Femur (tissue), 1 donor: ENCODE measurements at regions not wholly inside any gene's neighbourhood (a gene's known extent, or its start where the extent isn't known, plus 50 kb on each side); places are given as distances from the start of the nearest gene placed in this dataset.
A peak's percentile ranks its signal among the peaks of the same experiment; 100 is the strongest.

ENCODE experiments used
- DNase-seq: peaks from one replicate; pipeline ENCODE4 v3.0.0-alpha.2; 2017

DNA sequence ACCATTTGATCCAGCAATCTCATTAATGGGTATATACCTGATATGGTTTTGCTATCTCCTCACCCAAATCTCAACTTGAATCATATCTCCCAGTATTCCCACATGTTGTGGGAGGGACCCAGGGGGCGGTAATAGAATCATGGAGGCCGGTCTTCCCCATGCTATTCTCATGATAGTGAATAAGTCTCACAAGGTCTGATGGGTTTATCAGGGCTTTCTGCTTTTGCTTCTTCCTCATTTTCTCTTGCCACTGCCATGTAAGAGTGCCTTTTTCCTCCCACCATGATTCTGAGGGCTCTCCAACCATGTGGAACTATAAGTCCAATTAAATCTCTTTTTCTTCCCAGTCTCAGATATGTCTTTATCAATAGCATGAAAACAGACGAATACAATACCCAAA, 74.5 kb upstream of the APC start:
- DNase-seq, result no peak

DNA sequence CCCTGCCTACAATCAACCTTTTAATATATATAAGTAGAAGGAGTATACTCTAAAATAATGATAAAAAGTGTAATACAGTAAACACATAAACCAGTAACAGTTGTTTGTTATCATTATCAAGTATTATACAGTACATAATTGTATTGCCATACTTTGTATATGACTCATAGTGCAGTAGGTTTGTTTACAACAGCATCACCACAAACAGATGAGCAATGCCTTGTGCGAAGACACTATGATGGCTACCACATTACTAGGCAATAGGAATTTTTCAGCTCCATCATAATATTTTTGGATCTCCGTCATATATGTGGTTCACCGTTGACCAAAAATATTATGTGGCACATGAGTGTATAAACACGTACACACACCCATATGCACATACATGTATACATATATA, 69.7 kb upstream of the APC start:
- DNase-seq, result no peak

DNA sequence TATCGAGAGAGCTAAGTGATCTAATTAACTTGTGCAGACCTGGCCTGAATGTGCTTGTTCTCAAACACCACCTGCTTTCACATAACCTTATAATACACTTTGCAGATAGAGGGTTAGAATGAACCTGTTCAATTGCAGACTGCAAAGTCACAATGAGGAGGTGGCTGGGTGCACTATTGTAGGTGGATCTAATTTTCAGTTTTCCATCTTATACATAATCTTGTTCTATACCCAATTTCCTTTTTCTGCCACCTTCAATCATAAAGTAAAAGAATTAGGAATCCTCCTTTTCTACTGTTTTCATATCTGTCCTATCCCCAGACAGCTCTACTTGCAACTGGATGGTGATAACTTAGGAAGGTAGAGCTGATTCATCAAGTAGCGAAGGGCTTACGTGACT, 68.8 kb upstream of the APC start:
- no peak for DNase-seq

DNA sequence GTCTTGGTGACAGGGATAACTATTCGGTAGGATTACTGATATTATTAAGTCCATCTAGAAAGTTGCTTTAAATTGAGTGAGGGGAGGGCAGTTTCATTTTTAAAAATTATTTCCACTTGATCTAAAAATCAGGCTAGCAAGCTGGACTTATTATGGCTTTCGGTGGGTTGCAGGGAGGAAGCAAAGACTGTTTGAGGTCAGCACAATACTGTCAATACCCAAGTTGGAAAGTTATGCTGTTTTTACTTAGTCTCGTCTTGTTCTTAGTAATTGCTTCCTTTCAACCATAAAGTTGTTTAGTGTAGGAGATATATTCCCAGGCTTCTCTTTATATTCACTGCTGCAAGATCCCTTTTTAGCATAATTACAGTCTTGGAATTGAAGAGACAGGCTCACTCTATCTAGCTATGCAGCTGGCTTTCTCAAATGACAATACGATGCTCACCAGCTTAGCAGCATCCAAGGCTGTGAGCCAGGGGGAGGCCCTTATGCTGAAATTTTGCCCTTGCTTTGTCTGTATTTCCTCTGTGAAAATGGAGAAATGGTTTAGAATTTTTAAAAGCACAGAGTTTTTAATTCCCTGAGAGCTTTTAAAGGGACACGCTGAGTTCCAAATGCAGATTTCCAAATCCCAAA, 68.2 kb upstream of the APC start:
- DNase-seq, result peak; percentile 62

DNA sequence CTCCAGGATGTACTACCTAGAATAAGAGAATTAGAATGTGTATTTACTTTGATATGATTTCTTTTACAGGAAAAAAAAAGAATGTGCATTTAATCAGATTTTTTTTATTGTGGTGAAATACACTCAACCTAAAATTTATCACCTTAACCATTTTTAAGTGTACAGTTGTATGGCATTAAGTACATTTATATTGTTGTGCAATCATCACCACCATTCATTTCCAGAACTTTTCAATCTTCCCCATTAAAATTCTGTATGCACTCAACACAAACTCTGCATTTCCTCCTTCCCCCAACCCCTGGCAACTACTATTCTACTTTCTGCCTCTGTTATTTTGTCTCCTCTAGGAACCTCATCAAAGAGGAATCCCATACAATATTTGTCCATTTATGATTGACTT, 66.0 kb upstream of the APC start:
- DNase-seq, result no peak

DNA sequence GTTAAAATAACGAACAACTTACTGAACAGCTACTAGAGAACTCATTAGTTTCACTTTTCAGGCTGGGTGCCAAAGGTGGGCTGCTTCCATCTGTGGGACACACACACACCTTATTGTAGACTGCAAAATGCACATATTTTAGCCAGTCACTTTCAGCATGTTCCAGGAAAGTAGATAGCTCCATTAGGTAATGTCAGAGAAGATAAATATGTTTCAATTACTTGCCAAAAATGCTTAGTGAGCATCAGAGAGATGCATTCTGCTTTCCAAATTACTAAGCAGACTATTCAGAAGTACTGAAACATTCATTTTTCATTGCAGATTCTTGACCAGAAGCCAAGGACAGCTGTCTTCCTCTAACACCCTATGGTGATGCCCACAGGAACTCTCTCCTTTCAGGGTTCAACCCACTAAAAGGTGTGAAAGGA, 56.2 kb upstream of the APC start:
- no peak for DNase-seq

DNA sequence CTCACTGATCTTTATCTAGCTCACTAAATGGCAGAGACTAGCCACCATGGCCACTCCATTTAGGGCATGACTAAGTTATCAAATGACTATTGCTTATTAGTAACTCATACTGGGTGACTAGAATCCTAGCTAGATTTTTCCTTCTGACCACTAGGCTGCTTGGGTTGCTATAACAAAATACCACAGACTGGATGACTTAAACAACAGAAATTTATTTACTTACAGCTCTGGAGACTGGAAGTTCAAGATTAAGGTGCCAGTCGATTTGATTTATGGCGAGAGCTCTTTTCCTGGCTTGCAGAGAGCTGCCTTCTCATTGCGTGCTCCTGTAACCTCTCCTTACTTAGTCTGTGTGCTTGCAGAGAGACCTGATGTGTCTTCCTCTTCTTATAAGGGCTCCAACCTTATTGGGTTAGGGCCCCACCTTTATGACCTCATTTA, 55.0 kb upstream of the APC start:
- DNase-seq, result no peak

DNA sequence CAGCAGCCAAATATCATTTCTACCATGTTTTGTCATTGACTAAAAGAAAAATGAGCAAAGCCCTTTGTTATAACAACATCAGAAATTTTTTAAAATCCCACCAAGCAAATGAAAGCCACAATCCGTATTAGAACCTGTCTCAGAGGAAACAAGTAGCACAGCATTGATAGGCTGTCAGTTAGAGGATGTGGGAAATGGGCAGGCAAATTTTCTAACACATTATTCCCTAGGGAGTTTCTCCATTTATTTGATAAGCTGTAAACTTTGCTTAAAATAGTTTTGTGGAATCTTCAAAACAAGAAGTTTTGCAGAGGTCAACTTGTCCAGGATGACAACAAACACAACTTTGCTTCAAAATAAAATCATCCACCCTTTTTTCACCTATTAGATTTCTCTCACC, 53.6 kb upstream of the APC start:
- DNase-seq, result no peak

DNA sequence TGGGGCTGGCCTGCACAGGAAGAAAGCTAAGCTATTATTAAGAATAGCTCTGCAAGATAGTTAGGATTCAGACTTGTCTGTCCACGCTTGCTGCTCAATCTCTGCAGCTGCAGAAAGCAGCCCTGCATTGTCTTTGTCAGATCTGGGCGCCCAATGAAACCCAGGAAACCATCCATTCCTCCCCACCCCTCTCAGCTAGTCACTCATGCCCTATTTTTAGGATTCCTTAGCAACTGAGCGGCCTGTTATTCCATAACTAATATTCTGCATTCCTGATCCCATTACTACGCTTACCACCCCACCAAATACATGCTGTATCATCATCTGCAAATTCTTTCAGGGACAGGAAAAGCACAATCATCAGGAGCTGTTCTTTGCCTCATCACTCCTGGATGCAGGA, 52.9 kb upstream of the APC start:
- no peak for DNase-seq

DNA sequence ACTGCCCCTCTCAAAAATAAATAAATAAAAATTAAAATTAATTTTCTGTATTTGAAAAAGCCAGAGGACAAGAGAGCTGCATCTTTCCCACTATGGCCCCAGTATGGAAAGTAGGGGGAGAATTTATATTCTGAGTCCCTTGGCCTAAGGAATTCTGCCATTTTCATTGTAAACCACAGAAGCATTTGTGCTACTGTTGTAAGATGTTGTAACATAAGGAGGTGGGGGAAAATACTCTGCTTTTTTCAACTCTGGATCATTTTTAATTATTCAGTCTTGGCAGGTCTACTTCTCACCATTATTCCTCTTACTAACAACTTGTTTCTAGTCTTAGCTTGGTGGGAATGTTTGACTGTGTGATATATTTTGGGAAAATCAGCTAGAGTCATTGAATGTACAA, 52.3 kb upstream of the APC start:
- DNase-seq, result no peak

DNA sequence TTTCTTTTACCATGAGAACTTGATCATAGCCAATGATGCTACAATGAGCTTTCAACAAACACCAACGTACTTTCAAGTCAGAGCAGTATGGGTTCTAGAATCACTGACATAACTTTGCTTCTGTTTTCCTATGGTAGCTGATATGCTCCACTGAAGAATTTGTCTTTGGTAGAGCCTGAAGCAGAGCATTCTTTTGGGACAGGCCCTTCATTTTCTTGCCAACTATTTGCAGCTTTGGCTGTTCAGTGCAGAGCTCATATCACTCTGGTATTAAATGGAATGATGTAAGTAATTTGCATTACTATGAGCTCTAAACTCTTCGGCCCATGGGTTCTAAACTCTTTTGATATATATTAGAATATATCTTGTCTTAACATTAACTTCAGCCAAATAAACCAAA, 51.8 kb upstream of the APC start:
- DNase-seq, result peak; percentile 48

DNA sequence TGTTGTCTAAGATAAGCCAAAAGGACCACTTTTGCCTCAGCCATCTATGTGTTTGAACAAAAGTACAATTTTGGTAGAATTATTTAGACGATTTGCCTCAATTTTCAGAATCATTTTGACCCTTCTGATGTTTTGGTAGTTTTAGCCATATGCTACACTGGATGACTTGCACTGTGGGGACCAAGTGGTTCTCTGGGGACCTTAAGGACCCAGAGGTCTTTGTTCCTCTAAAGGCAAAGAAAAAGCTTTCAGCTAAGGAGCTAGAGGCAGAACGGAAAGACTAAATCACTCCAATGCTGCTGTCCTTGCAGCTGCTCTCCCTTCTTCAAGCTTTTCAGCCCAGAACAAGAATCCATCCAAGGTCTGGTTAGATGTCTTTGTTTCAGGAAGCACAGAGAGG, 51.0 kb upstream of the APC start:
- DNase-seq, result no peak

DNA sequence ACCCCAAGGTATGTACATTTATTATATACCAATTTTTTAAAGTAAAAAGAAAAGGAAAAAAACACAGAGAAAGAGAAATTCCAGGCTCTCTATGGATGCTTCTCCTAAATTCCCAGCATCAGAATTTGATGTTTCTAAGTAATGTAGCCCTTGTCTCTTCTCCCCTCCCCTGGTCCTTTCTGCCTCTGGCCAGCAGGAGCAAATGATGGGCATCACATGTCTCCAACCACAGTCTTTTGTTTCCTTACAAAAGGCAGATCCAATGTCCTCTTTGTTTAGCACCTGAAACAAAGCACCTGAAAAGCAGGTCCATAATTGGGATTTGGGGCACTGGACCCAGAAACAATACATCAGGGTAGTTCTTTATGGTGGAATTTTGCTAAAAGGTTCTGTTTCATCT, 50.4 kb upstream of the APC start:
- DNase-seq, result no peak
